OCI-LY7 (cell line): ENCODE measurements at regions not wholly inside any gene's neighbourhood (a gene's known extent, or its start where the extent isn't known, plus 50 kb on each side); places are given as distances from the start of the nearest gene placed in this dataset.

ENCODE experiments used
- BruUV-seq: library from RNA; stranded (reverse); fragments of 400-500 nt; replicated peaks from 2 replicates; lab custom pipeline; 2021; lab: Mats Ljungman, UMichigan
- CTCF ChIA-PET: fragments of 300-600 bp; sonication (Branson Sonifier 250); formaldehyde crosslinking; loops from one replicate; lab custom pipeline; 2022; ENCODE audit warnings: antibody characterized with exemption; ENCODE audit not compliant: unreplicated experiment; lab: Charles Lee
- POLR2A ChIA-PET: fragments of 300-600 bp; sonication (Branson Sonifier 250); formaldehyde crosslinking; loops from one replicate; lab custom pipeline; 2022; ENCODE audit warnings: antibody characterized with exemption; lab: Charles Lee
- DNase-seq: peaks from one replicate; pipeline ENCODE4 v3.0.0-alpha.2; 2015; ENCODE audit warnings: low spot score
- H2AFZ ChIP-seq: fragments of 200-600 bp; sonication (generic), shearing (Covaris generic); 2 replicates; pipeline ENCODE4 v1.6.1; 2014; ENCODE audit warnings: mild to moderate bottlenecking, antibody characterized with exemption, low read length, moderate library complexity
- H3K27ac ChIP-seq: fragments of 200-600 bp; sonication (generic); 2 replicates; pipeline ENCODE4 v1.5.1; 2014; ENCODE audit warnings: mixed run types, low read depth, mild to moderate bottlenecking, moderate library complexity, low read length, inconsistent platforms; ENCODE audit not compliant: poor library complexity, severe bottlenecking
- H3K36me3 ChIP-seq: fragments of 200-600 bp; sonication (generic); 2 replicates; pipeline ENCODE4 v1.6.1; 2014; ENCODE audit warnings: mild to moderate bottlenecking, antibody characterized with exemption, low read length, moderate library complexity, mixed read lengths; ENCODE audit not compliant: insufficient read depth
- H3K4me1 ChIP-seq: fragments of 200-600 bp; sonication (generic); 2 replicates; pipeline ENCODE4 v1.5.1; 2014; ENCODE audit warnings: mild to moderate bottlenecking, low read length; ENCODE audit not compliant: insufficient read depth, poor library complexity, severe bottlenecking
- H3K4me2 ChIP-seq: fragments of 200-600 bp; sonication (generic); 2 replicates; pipeline ENCODE4 v1.6.1; 2014; ENCODE audit warnings: mild to moderate bottlenecking, low read length
- H3K4me3 ChIP-seq: fragments of 200-600 bp; sonication (generic); 2 replicates; pipeline ENCODE4 v1.5.1; 2014; ENCODE audit warnings: mild to moderate bottlenecking, low read depth, low read length; ENCODE audit not compliant: poor library complexity, severe bottlenecking
- H3K79me2 ChIP-seq: fragments of 200-600 bp; sonication (generic); 2 replicates; pipeline ENCODE4 v1.6.1; 2016; ENCODE audit warnings: low read depth, mild to moderate bottlenecking, low read length, moderate library complexity, mixed read lengths; ENCODE audit not compliant: insufficient read depth
- H3K9me2 ChIP-seq: fragments of 200-600 bp; sonication (generic); 2 replicates; pipeline ENCODE4 v1.6.1; 2016; ENCODE audit warnings: mild to moderate bottlenecking, low read length, mixed read lengths; ENCODE audit not compliant: insufficient read depth
- H3K9me3 ChIP-seq: fragments of 200-600 bp; sonication (generic); 2 replicates; pipeline ENCODE4 v1.6.1; 2014; ENCODE audit warnings: mild to moderate bottlenecking, mixed run types, low read length, mixed read lengths
- H4K20me1 ChIP-seq: fragments of 200-600 bp; sonication (generic); 2 replicates; pipeline ENCODE4 v1.6.1; 2014; ENCODE audit warnings: mild to moderate bottlenecking, antibody characterized with exemption, low read length, moderate library complexity, mixed read lengths; ENCODE audit not compliant: insufficient read depth
- EZH2phosphoT487 ChIP-seq: fragments of 200-600 bp; sonication (generic); IDR thresholded peaks from 2 replicates; pipeline ENCODE4 v1.6.1; 2018; ENCODE audit warnings: low read depth, borderline replicate concordance, mild to moderate bottlenecking, mixed run types, antibody characterized with exemption, low read length, moderate library complexity, mixed read lengths
- intact Hi-C: fragments of 100-400 bp; cut with micrococcal nuclease; formaldehyde crosslinking; loops from one replicate; pipeline ENCODE4 v1.10.0; 2022; ENCODE audit not compliant: unreplicated experiment
- TF ChIP-seq, protein P1 (sequence below): fragments of 200-600 bp; sonication (generic); conservative IDR thresholded peaks from 2 replicates; pipeline ENCODE4 v1.5.1; 2014; ENCODE audit warnings: mild to moderate bottlenecking, antibody characterized with exemption, low read length, moderate library complexity, mixed read lengths

DNA sequence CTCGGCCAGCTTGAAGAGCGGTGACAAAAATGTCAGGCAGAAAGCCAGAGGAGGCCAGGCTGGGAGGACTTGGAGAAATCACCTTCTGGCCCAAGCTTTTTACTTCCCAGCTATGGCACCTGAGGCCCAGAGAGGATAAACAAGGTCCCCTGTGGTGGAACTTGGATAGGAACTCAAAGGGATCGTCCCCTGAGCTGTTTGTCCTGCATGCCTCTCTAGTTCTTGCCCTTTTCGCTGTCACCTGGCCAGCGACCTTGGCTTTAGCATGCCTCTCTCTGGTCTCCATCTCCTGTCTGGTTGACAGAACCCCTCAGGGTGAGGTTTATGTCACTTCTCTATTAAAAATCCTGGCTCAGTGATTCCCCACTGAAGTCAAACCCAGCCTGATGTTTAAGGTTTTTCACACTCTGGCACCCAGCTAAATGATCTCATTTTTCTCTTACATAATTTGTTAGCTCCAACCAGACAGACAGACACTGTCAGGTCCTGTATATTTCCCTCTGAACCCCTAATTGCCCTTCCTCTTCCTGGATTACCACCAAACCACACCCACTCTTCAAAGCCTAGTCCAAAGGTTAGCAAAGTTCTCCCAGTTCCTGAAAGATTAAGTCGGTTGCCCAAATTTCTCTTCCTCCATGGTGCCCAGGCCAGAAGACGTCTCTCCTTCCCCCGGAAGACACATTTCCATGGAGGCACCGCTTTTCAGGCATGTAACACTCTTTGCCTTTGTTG lies 169.1 kb downstream of the FAM43A start:
- ChIA-PET CTCF (interaction anchor here (0.6 kb wide), 1 partner anchor 222 kb away, joined by 3 read pairs; no protein-coding TSS in a partner anchor), POLR2A (interaction anchor here (0.5 kb wide), 1 partner anchor 1322 kb away, joined by 3 read pairs; no protein-coding TSS in a partner anchor)
- no TSS peak for BruUV-seq
- Histone ChIP-seq H3K9me2 (no peaks in the 10 kb centered on the region), H3K4me3 (no peak overlapping the region), H3K79me2 (no peaks in the 10 kb centered on the region), H3K9me3 (no peaks in the 10 kb centered on the region), H3K36me3 (no peaks in the 10 kb centered on the region), H2AFZ (no peak overlapping the region), H3K27ac (no peak overlapping the region), H3K4me1 (no peaks in the 10 kb centered on the region), H4K20me1 (no peaks in the 10 kb centered on the region), H3K4me2 (no peak overlapping the region)
- no peak for TF ChIP-seq EZH2phosphoT487
- TF ChIP-seq, protein P1, sequence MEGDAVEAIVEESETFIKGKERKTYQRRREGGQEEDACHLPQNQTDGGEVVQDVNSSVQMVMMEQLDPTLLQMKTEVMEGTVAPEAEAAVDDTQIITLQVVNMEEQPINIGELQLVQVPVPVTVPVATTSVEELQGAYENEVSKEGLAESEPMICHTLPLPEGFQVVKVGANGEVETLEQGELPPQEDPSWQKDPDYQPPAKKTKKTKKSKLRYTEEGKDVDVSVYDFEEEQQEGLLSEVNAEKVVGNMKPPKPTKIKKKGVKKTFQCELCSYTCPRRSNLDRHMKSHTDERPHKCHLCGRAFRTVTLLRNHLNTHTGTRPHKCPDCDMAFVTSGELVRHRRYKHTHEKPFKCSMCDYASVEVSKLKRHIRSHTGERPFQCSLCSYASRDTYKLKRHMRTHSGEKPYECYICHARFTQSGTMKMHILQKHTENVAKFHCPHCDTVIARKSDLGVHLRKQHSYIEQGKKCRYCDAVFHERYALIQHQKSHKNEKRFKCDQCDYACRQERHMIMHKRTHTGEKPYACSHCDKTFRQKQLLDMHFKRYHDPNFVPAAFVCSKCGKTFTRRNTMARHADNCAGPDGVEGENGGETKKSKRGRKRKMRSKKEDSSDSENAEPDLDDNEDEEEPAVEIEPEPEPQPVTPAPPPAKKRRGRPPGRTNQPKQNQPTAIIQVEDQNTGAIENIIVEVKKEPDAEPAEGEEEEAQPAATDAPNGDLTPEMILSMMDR: no peak
- intact Hi-C loops: no loop called here
- no peak for DNase-seq

DNA sequence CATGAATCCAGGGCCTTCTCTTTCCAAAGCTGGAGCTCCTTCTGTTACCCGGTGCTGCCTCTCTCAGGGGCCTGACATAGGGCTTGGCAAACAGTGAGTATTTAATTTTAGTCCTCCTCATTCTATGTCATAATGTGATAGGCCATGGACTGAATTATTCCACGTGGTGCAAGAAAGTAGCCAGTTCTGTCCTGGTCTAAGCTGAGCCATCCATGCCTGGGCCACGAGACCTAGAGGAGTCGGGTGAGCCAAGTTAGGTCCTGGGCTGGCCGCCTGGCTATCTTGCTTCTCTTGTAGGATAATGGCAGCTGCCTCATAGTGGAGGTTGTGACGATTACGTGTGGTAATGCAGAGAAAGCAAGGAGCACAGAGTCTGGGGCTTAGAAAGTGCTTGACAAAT lies 170.6 kb downstream of the FAM43A start:
- TF ChIP-seq EZH2phosphoT487: no peak
- TF ChIP-seq, protein P1: no peak
- ChIA-PET POLR2A (no interaction called here), CTCF (no interaction called here)
- Histone ChIP-seq H4K20me1 (no peaks in the 10 kb centered on the region), H3K9me2 (no peaks in the 10 kb centered on the region), H3K9me3 (no peaks in the 10 kb centered on the region), H3K4me3 (no peak overlapping the region), H3K4me1 (no peaks in the 10 kb centered on the region), H3K79me2 (no peaks in the 10 kb centered on the region), H3K4me2 (no peak overlapping the region), H3K27ac (no peak overlapping the region), H3K36me3 (no peaks in the 10 kb centered on the region), H2AFZ (no peak overlapping the region)
- no peak for DNase-seq
- no TSS peak for BruUV-seq
- intact Hi-C loops: no loop called here

DNA sequence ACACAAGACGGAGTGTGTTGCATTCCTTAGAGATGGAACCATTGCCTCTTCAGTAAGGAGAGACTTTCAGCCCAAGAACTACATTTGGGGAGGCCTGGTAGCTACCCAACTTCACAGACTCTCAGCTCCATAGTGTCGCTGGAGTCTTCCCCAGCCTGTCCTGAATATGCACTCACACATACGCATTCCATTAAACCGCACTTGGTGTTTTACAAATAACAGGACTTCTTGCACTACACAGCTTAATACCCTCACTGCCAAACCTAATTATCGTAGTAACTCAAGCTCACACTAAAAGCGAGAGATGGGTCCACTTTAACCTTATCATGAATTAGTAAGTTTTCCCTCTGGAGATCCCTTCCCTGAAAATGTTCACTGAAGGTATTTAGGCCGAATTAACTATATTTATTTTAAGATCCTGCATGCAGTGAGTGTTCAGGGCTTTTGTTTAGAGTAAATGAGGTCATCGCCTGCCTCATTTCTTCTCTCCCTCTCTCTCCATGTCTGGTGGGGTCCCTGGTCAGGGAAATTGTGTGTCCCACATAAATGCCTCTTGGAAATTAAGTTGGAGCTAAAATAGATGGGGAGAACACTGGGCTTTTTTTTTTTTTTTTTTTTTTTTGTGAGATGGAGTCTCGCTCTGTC lies 171.9 kb downstream of the FAM43A start:
- DNase-seq: no peak
- no peak overlapping the region for H3K4me2 ChIP-seq
- H3K27ac ChIP-seq: no peak overlapping the region
- H3K36me3 ChIP-seq: no peaks in the 10 kb centered on the region
- CTCF ChIA-PET: no interaction called here
- H3K79me2 ChIP-seq: no peaks in the 10 kb centered on the region
- H3K9me3 ChIP-seq: no peaks in the 10 kb centered on the region
- no peaks in the 10 kb centered on the region for H3K4me1 ChIP-seq
- BruUV-seq: no TSS peak
- H3K4me3 ChIP-seq: no peak overlapping the region
- H3K9me2 ChIP-seq: no peaks in the 10 kb centered on the region
- no peaks in the 10 kb centered on the region for H4K20me1 ChIP-seq
- intact Hi-C loops: no loop called here
- TF ChIP-seq, protein P1: no peak
- TF ChIP-seq EZH2phosphoT487: no peak
- POLR2A ChIA-PET: no interaction called here
- no peak overlapping the region for H2AFZ ChIP-seq
